22Rv1 (cell line): ENCODE measurements at regions not wholly inside any gene's neighbourhood (a gene's known extent, or its start where the extent isn't known, plus 50 kb on each side); places are given as distances from the start of the nearest gene placed in this dataset.

Experiments
- ZFX ChIP-seq: fragments of 450-650 bp; IDR thresholded peaks from 2 replicates; pipeline ENCODE4 v1.6.1; 2017; ENCODE audit warnings: antibody characterized with exemption, borderline replicate concordance
- TF ChIP-seq, protein P1 (sequence below): fragments of 450-650 bp; IDR thresholded peaks from 2 replicates; pipeline ENCODE4 v1.5.1; 2017; ENCODE audit warnings: mild to moderate bottlenecking

DNA sequence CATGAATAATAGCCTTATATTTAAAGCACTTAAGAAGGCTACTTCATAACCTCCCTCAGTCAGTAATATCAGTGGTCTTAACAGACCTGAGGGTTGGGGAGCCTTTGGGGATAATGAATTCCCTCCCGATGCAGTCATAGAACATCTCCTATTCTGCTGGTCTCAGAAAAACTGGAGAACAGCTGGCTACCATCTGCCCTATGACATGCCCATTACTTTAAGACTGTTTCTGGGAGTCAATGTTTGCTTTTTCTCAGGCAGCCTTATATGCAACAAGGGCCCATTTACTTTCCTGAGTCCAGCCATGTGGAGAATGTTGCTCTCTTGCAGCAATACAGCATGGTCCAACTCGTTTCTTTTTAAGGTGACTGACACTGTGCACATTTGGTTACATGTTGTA lies 161.7 kb upstream of the PARP11 start:
- TF ChIP-seq, protein P1, sequence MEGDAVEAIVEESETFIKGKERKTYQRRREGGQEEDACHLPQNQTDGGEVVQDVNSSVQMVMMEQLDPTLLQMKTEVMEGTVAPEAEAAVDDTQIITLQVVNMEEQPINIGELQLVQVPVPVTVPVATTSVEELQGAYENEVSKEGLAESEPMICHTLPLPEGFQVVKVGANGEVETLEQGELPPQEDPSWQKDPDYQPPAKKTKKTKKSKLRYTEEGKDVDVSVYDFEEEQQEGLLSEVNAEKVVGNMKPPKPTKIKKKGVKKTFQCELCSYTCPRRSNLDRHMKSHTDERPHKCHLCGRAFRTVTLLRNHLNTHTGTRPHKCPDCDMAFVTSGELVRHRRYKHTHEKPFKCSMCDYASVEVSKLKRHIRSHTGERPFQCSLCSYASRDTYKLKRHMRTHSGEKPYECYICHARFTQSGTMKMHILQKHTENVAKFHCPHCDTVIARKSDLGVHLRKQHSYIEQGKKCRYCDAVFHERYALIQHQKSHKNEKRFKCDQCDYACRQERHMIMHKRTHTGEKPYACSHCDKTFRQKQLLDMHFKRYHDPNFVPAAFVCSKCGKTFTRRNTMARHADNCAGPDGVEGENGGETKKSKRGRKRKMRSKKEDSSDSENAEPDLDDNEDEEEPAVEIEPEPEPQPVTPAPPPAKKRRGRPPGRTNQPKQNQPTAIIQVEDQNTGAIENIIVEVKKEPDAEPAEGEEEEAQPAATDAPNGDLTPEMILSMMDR: no peak
- TF ChIP-seq ZFX: no peak
